DND-41 (cell line): ENCODE measurements at regions not wholly inside any gene's neighbourhood (a gene's known extent, or its start where the extent isn't known, plus 50 kb on each side); places are given as distances from the start of the nearest gene placed in this dataset.

Experiments
- ATAC-seq: fragments of 200-7000 bp; cut with Tn5 transposase; 3 replicates; pipeline ENCODE4 v1.9.1; 2021; ENCODE audit warnings: low read depth; ENCODE audit not compliant: insufficient read depth
- DNase-seq: peaks from one replicate; pipeline ENCODE4 v3.0.0-alpha.2; 2020
- H2AFZ ChIP-seq: 2 replicates; pipeline ENCODE4 v1.6.0; 2012; ENCODE audit warnings: low read depth, low read length
- H3K27ac ChIP-seq: 2 replicates; pipeline ENCODE4 v1.5.1; 2012; ENCODE audit warnings: low read length, inconsistent platforms
- H3K27me3 ChIP-seq: fragments of 200-600 bp; sonication (generic); 2 replicates; pipeline ENCODE4 v1.6.0; 2012; ENCODE audit warnings: low read length, mild to moderate bottlenecking, inconsistent platforms; ENCODE audit not compliant: insufficient read depth, poor library complexity
- H3K36me3 ChIP-seq: 2 replicates; pipeline ENCODE4 v1.5.1; 2012; ENCODE audit warnings: low read length, inconsistent platforms; ENCODE audit not compliant: insufficient read depth
- H3K4me1 ChIP-seq: 2 replicates; pipeline ENCODE4 v1.5.1; 2012; ENCODE audit warnings: mild to moderate bottlenecking, low read length; ENCODE audit not compliant: insufficient read depth
- H3K4me2 ChIP-seq: 2 replicates; pipeline ENCODE4 v1.6.0; 2012; ENCODE audit warnings: mild to moderate bottlenecking, moderate library complexity, low read length, inconsistent platforms; ENCODE audit not compliant: insufficient read depth
- H3K4me3 ChIP-seq, 2 experiments: fragments of 200-600 bp in 1 of 2; shearing (Covaris generic) in 1 of 2; 2 replicates each; pipeline ENCODE4 v1.5.1; 2012 to 2016; ENCODE audit warnings: inconsistent platforms in 2 of 2, low read length in 2 of 2, mild to moderate bottlenecking in 2 of 2, low read depth in 1 of 2, moderate library complexity in 1 of 2
- H3K79me2 ChIP-seq: 2 replicates; pipeline ENCODE4 v1.6.0; 2012; ENCODE audit warnings: low read length, inconsistent platforms; ENCODE audit not compliant: insufficient read depth
- H3K9ac ChIP-seq: 2 replicates; pipeline ENCODE4 v1.6.0; 2012; ENCODE audit warnings: low read depth, mild to moderate bottlenecking, inconsistent platforms, low read length, moderate library complexity
- H3K9me3 ChIP-seq: 2 replicates; pipeline ENCODE4 v1.5.1; 2012; ENCODE audit warnings: low read length, moderate library complexity, mild to moderate bottlenecking, inconsistent platforms; ENCODE audit not compliant: insufficient read depth, severe bottlenecking
- H4K20me1 ChIP-seq: 2 replicates; pipeline ENCODE4 v1.6.0; 2012; ENCODE audit warnings: low read length; ENCODE audit not compliant: insufficient read depth
- EZH2 ChIP-seq: IDR thresholded peaks from 3 replicates; pipeline ENCODE4 v1.6.1; 2012; ENCODE audit warnings: borderline replicate concordance, low read depth, mild to moderate bottlenecking, moderate library complexity, low read length, inconsistent platforms; ENCODE audit not compliant: severe bottlenecking
- TF ChIP-seq, protein P1 (sequence below): IDR thresholded peaks from 2 replicates; pipeline ENCODE4 v1.5.1; 2012; ENCODE audit warnings: borderline replicate concordance, low read length, moderate library complexity, mild to moderate bottlenecking; ENCODE audit not compliant: poor library complexity, severe bottlenecking; ENCODE audit errors: extremely low read depth

DNA sequence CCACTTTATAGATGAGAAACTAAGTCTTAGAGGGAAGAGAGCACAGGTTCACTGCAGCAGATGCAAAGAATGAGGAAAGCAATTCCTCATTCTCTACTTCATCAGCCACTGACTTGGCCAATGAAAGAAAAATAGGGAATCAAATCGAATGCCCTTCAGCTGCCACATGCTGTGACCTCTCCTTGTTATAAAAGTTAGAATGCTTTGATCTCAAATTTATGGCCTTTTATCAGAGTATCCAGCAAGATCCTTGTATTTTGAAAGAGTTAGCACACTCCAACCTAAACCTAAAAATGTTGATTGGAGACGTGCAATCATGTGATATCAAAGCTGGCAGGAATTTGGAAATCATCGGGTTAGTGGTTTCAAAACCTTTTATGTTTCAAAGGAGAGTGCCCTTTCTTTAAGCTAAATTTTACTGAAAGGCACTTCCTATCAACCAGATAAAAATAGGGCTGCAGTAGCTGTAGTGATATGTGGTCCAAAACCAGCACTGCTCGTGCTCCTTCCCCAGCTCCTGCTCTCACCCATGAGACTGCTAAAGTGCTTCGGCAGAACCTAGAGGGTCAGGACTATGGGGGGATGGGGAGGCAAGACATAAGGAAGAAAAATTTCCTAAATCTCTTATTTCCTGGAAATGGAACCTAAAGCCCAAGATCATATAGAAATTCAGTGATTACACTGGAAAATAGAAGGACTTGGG lies 617.0 kb downstream of the PYDC2 start:
- TF ChIP-seq, protein P1, sequence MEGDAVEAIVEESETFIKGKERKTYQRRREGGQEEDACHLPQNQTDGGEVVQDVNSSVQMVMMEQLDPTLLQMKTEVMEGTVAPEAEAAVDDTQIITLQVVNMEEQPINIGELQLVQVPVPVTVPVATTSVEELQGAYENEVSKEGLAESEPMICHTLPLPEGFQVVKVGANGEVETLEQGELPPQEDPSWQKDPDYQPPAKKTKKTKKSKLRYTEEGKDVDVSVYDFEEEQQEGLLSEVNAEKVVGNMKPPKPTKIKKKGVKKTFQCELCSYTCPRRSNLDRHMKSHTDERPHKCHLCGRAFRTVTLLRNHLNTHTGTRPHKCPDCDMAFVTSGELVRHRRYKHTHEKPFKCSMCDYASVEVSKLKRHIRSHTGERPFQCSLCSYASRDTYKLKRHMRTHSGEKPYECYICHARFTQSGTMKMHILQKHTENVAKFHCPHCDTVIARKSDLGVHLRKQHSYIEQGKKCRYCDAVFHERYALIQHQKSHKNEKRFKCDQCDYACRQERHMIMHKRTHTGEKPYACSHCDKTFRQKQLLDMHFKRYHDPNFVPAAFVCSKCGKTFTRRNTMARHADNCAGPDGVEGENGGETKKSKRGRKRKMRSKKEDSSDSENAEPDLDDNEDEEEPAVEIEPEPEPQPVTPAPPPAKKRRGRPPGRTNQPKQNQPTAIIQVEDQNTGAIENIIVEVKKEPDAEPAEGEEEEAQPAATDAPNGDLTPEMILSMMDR, result no peak
- Histone ChIP-seq H3K79me2 (no peaks in the 10 kb centered on the region), H3K4me1 (no peaks in the 10 kb centered on the region), H3K4me2 (no peak overlapping the region), H2AFZ (no peak overlapping the region), H3K9me3 (no peaks in the 10 kb centered on the region), H3K36me3 (no peaks in the 10 kb centered on the region), H3K27ac (no peak overlapping the region), H3K4me3 (no peak overlapping the region), H4K20me1 (no peaks in the 10 kb centered on the region), H3K27me3 (no peaks in the 10 kb centered on the region), H3K9ac (no peak overlapping the region)
- DNase-seq (no peak), ATAC-seq (no peak)

DNA sequence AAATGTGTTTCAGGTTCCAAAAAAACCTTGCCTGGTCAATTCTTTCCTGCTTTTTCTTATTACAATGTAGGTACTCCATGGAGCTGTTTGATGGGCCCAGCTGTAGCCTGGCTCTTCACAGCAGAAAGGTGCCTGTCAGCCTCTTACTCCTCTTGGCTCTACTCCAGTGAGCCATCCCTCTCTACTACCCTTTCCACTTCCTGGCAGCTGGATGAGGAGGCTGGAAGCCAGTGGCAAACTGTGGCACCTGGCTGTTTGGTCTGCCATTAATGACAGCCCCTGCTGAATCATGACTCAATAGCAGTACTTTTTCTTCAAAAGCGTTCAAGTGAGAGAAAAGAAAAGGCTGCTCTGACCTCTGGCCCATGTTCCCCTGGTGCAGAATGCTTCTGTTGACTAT lies 618.1 kb downstream of the PYDC2 start:
- ATAC-seq (no peak), DNase-seq (no peak)
- Histone ChIP-seq H3K36me3 (no peaks in the 10 kb centered on the region), H3K4me2 (no peak overlapping the region), H3K27ac (no peak overlapping the region), H4K20me1 (no peaks in the 10 kb centered on the region), H3K79me2 (no peaks in the 10 kb centered on the region), H3K4me3 (no peak overlapping the region), H2AFZ (no peak overlapping the region), H3K9ac (no peak overlapping the region), H3K4me1 (no peaks in the 10 kb centered on the region), H3K27me3 (no peaks in the 10 kb centered on the region), H3K9me3 (no peaks in the 10 kb centered on the region)
- TF ChIP-seq EZH2, result no peak

DNA sequence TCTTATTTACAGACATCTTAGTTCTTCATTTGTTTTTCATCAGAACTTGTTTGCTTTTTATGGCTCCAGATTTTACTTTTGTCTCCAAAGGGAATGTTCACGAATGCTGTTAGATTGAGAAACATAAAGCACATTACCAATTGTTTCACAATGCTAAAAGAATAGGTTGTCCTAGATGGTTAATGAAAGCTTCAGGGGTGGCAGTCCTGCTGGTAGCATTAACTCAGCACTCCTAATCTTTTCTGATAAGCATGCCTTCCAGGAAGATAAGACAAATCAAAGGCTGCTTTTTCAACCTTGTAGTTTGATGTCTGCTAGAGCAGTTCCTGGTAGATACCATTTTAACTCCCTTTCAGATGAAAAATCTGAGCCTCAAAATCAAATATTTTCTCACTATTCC lies 619.4 kb downstream of the PYDC2 start:
- no peak for TF ChIP-seq EZH2
- Histone ChIP-seq H3K9me3 (no peaks in the 10 kb centered on the region), H3K4me1 (no peaks in the 10 kb centered on the region), H3K4me3 (no peak overlapping the region), H3K79me2 (no peaks in the 10 kb centered on the region), H3K9ac (no peak overlapping the region), H3K27me3 (no peaks in the 10 kb centered on the region), H3K27ac (no peak overlapping the region), H4K20me1 (no peaks in the 10 kb centered on the region), H2AFZ (no peak overlapping the region), H3K4me2 (no peak overlapping the region), H3K36me3 (no peaks in the 10 kb centered on the region)
- DNase-seq (no peak), ATAC-seq (no peak)

DNA sequence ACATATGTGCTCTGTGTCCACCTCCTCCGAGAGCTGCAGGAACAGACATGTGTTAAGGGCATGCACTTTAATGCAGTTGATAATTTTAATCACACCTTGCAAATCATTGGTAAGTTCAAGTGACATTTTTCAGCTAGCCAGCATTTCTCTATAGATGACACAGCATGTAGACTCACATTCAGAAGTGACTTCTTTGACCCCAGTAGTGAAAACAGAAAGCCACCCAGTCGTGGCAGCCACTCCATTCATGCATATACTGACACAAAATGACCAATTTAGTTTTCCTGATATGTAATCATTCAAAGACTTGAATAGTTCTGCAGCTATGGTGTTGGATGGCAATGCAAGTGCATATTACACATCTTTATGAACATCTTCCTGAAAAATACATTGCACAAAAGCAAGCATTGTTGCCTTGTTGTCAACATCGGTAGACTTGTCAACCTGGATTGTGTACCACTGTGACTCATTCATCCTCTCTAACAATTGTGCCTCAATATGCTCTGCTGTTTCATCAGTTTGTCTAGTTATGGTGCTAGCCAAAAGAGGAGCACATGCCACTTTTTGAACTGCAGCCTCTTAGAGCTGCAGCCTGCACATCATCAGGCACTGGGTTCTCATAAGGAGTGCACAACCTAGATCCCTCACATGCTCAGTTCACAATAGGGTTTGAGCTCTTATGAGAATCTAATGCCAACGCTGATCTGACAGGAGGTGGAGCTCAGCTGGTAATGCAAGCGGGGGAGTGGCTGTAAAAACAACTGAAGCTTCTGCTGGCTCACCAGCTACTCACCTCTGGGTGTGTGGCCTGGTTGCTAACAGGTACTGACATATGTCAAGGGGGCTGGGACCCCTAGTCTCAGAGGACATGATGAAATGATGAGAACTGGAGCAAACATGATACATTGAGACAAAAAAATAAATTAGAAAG lies 622.0 kb downstream of the PYDC2 start:
- TF ChIP-seq, protein P1, result no peak
- TF ChIP-seq EZH2, result no peak

More for the DNA sequence above, 622.0 kb downstream of the PYDC2 start:
- Histone ChIP-seq H2AFZ (no peak overlapping the region), H3K27ac (no peak overlapping the region), H3K4me3 (no peak overlapping the region), H3K4me2 (no peak overlapping the region), H3K36me3 (no peaks in the 10 kb centered on the region), H3K9me3 (no peaks in the 10 kb centered on the region), H3K79me2 (no peaks in the 10 kb centered on the region), H4K20me1 (no peaks in the 10 kb centered on the region), H3K4me1 (no peaks in the 10 kb centered on the region), H3K9ac (no peak overlapping the region), H3K27me3 (no peaks in the 10 kb centered on the region)
- ATAC-seq, result no peak
- DNase-seq, result no peak
